HG03432 (cell line): ENCODE measurements at regions not wholly inside any gene's neighbourhood (a gene's known extent, or its start where the extent isn't known, plus 50 kb on each side); places are given as distances from the start of the nearest gene placed in this dataset.
"Not testable (repeated sequence)": the region's sequence is repeated elsewhere in the genome, so short reads cannot be mapped to it uniquely, and the experiment has no call there.

Experiments
- ATAC-seq: cut with Tn5 transposase; IDR thresholded peaks from one replicate; pipeline ENCODE4 v1.9.1; 2021; ENCODE audit warnings: mild to moderate bottlenecking, moderate library complexity; ENCODE audit not compliant: unreplicated experiment

- no peak for ATAC-seq
These were observed 439.2 kb downstream of the NTRK2 start for GRCh38 chr9:85108746-85109145.

DNA sequence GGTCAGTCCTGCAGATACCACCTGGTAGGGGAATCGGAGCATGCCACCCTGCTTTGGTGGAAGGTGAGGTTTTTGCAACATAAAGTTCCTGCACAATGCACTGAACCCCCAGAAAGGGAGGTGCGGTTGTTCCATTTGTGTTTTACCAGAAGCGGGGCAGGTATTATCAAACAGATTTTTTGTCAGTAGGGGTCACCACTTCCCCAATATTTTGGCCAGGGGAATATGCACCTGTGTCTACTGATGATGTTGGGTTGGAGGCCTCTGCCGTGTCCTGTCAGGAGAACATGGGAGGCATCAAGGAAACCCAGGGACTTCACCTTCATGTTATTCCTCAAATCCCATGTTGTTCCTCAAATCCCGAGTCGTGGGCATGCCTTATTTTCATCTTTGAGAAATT lies 438.7 kb downstream of the NTRK2 start:
- ATAC-seq: no peak

DNA sequence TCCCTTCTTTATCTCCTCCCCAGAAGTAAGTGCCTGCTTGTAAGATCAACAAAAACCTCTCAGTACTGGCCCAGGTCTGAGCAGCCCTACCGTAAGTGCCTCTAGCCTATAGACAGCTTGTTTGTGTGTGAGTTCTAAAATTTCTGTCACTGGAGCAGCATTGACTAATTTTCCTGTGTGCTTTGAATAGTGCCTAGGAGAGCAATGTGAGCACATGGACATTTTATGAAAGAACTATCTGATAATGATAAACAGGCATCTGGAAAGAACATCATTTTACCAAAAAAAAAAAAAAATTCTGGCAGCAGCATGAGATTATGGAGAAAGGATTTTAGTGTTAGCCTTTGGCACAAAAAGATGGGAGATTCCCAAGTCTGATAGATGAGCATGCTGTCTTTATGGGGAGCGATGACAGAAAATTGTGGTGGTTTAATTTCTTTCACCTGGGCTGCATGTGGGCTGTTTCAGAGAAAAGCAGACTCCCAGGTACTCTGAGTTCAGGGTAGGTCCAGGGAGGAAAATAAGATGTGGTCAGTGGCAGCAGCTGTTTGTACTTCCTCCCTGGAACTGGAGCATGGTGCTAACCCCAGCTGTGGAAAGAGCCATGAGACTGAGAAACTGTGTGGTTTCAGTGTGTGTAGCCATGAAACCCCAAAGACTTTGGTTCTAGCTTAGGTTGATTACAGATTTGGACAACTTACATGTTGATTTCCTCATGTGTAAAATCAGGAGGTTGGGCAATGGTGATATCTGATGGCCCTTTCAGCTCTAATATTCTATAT lies 419.9 kb downstream of the NTRK2 start:
- no peak for ATAC-seq

DNA sequence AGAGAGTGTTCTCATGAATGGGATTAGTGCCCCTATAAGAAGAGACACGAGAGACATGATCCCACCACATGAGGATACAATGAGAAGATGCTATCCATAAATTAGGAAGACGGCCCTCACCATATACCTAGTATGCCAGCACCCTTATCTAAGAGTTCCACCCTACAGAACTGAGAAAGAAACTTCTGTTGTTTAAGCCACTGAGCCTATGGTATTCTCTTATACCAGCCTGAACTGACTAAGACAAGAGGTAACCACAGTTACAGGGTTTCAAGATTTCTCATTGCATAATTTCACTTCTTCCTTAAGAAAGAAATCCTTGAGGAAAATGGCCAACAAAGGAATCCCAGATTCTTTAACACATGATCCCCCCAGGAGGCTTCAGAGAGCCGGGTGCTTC lies 412.4 kb downstream of the NTRK2 start:
- ATAC-seq: no peak

GRCh38 chr9:85079349-85079748 lies 409.8 kb downstream of the NTRK2 start:
- no peak for ATAC-seq

GRCh38 chr9:85077944-85078343 lies 408.4 kb downstream of the NTRK2 start:
- no peak for ATAC-seq

DNA sequence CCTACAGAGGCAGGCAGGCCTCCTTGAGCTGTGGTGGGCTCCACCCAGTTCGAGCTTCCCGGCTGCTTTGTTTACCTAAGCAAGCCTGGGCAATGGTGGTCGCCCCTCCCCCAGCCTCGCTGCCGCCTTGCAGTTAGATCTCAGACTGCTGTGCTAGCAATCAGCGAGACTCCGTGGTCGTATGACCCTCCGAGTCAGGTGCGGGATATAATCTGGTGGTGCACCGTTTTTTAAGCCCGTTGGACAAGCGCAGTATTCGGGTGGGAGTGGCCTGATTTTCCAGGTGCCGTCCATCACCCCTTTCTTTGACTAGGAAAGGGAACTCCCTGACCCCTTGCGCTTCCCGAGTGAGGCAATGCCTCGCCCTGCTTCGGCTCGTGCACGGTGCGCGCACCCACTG lies 407.6 kb downstream of the NTRK2 start:
- ATAC-seq: not testable (repeated sequence)
